Aorta (tissue), 5 donors: ENCODE measurements at regions not wholly inside any gene's neighbourhood (a gene's known extent, or its start where the extent isn't known, plus 50 kb on each side); places are given as distances from the start of the nearest gene placed in this dataset.
"Not testable (repeated sequence)": the region's sequence is repeated elsewhere in the genome, so short reads cannot be mapped to it uniquely, and the experiment has no call there.

Experiments used
- ATAC-seq: fragments of 200-7000 bp; cut with Tn5 transposase; one replicate; pipeline ENCODE4 v1.9.1; 2022; ENCODE audit warnings: moderate library complexity; ENCODE audit not compliant: low FRiP score
- DNase-seq, 2 donors: peaks; one replicate each; pipeline ENCODE4 v3.0.0-alpha.2; 2020
- H3K27ac ChIP-seq, 2 donors: one replicate each; pipeline ENCODE4 v1.5.1; 2013; ENCODE audit warnings: low read length in 2 of 2, mild to moderate bottlenecking in 2 of 2, moderate library complexity in 2 of 2, control low read depth in 1 of 2, inconsistent platforms in 1 of 2, low read depth in 1 of 2
- H3K27me3 ChIP-seq, 2 donors: one replicate each; pipeline ENCODE4 v1.6.1; 2013; ENCODE audit warnings: control low read depth in 1 of 2, low read length in 1 of 2, mild to moderate bottlenecking in 1 of 2, moderate library complexity in 1 of 2; ENCODE audit not compliant: insufficient read depth in 2 of 2, control insufficient read depth in 1 of 2
- H3K36me3 ChIP-seq, 2 donors: one replicate each; pipeline ENCODE4 v1.6.1; 2013; ENCODE audit warnings: control low read depth in 1 of 2, low read length in 1 of 2, mild to moderate bottlenecking in 1 of 2; ENCODE audit not compliant: insufficient read depth in 2 of 2, control insufficient read depth in 1 of 2
- H3K4me1 ChIP-seq, 2 donors: one replicate each; pipeline ENCODE4 v1.6.1; 2013; ENCODE audit warnings: low read length in 2 of 2, control low read depth in 1 of 2, mild to moderate bottlenecking in 1 of 2, moderate library complexity in 1 of 2; ENCODE audit not compliant: insufficient read depth in 2 of 2, control insufficient read depth in 1 of 2
- H3K4me3 ChIP-seq, 2 donors: one replicate each; pipeline ENCODE4 v1.5.1; 2013; ENCODE audit warnings: low read length in 2 of 2, control low read depth in 1 of 2, mild to moderate bottlenecking in 1 of 2
- H3K9me3 ChIP-seq: one replicate; pipeline ENCODE4 v1.6.1; 2013; ENCODE audit warnings: mild to moderate bottlenecking, low read length; ENCODE audit not compliant: control insufficient read depth
- WGBS, 2 donors: extraction: QIAGEN DNeasy Blood & Tissue Kit; methylation state at CpG; one replicate each; pipeline ENCODE4 v1.1.7; 2013; 5-methylcytosine and 5-hydroxymethylcytosine counted together
- intact Hi-C, 2 donors: fragments of 100-400 bp; cut with DNase I; formaldehyde crosslinking; loops; one replicate each; pipeline versions ENCODE4 v1.14.2 to v1.15.0; 2022
- donor health status: healthy with polysubstance abuse.
- donor health status: Bipolar disorder and iron deficiency.
- donor health status: DM: no; HTN: no; CAD: no.
- donor health status: DM: no; HTN: no; CAD: no.
- donor health status: DM: yes; HTN: yes; CAD: no.

DNA sequence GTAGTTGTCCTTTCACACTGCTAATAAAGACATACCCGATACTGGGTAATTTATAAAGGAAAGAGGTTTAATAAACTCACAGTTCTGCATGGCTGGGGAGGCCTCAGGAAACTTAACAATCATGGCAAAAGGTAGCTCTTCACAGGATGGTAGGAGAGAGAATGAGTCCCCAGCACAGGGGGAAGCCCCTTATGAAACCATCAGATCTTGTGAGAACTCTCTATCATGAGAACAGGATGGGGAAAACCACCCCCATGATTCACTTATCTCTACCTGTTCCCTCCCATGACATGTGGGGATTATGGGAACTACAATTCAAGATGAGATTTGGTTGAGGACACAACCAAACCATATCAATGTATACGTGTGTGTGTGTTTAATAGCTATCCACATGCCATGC is 983.1 kb downstream of the C4orf33 start:
- H3K4me1 ChIP-seq, intact Hi-C loops, H3K27ac ChIP-seq, H3K4me3 ChIP-seq, ATAC-seq, H3K36me3 ChIP-seq, H3K27me3 ChIP-seq, DNase-seq, H3K9me3 ChIP-seq: not testable (repeated sequence)
- 81 to 86% methylated on average over 2 of the region's 2 CpGs for WGBS, 2 donors

DNA sequence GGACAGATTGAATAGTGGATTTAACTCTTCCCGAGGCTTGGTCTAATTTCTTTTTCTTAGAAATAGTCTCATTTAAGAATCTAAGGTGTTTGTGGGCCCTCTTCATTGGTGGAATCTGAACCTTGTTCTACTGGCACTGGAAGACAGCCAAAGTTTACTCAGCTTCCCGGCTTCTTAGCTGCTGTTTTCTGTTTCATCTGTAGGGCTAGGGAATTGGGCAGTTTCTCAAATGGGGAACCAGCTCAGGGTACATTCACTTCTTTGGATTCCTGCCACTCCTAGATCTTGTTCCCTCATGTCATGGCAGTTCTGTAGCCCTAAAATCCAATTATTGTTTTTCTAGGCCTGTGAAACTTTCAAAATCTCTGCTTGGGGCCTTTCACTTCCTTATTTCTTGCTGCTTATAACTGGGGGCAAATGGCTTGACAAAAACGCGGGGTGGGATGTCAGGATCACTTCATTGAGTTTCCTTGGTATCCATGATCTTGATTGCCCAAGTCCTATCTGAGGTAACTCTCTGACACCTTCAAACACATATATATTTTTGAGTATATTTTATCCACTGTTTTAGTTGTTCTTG is 985.0 kb downstream of the C4orf33 start:
- H3K4me3 ChIP-seq = no peak overlapping the region
- ATAC-seq = no peak
- no peaks in the 10 kb centered on the region for H3K36me3 ChIP-seq
- intact Hi-C loops = no loop called here
- DNase-seq = no peak
- no peaks in the 10 kb centered on the region for H3K4me1 ChIP-seq
- H3K9me3 ChIP-seq = no peaks in the 10 kb centered on the region
- H3K27me3 ChIP-seq = no peaks in the 10 kb centered on the region
- H3K27ac ChIP-seq = no peak overlapping the region
- WGBS, 2 donors = 63 to 70% methylated on average over 4 of the region's 4 CpGs

- Histone ChIP-seq H3K9me3 (peaks cover 2% of the 10 kb centered on the region), H3K4me1 (no peaks in the 10 kb centered on the region), H3K4me3 (no peak overlapping the region), H3K27me3 (no peaks in the 10 kb centered on the region), H3K27ac (no peak overlapping the region), H3K36me3 (no peaks in the 10 kb centered on the region)
- ATAC-seq (no peak), DNase-seq (peak in 1 of 2 donors; percentile 34)
- intact Hi-C loops = no loop called here
- 95 to 97% methylated on average over 22 of the region's 22 CpGs for whole genome bisulfite sequencing, 2 donors
Observed at GRCh38 chr4:130090427-130090826, 994.5 kb downstream of the C4orf33 start.

- no peaks in the 10 kb centered on the region for H3K36me3 ChIP-seq
- no peak for ATAC-seq
- 22 to 35% methylated on average over 8 of the region's 8 CpGs for WGBS, 2 donors
- no peaks in the 10 kb centered on the region for H3K4me1 ChIP-seq
- no peak overlapping the region for H3K4me3 ChIP-seq
- H3K27me3 ChIP-seq = no peaks in the 10 kb centered on the region
- intact Hi-C loops = no loop called here
- DNase-seq = no peak
- no peaks in the 10 kb centered on the region for H3K9me3 ChIP-seq
- H3K27ac ChIP-seq = no peak overlapping the region
Observed at GRCh38 chr4:130092187-130093015, 996.4 kb downstream of the C4orf33 start.

GRCh38 chr4:130099105-130099504 is 1003.2 kb downstream of the C4orf33 start:
- DNase-seq (no peak), ATAC-seq (no peak)
- no peak overlapping the region for H3K27ac ChIP-seq
- H3K4me3 ChIP-seq = no peak overlapping the region
- H3K27me3 ChIP-seq = no peaks in the 10 kb centered on the region
- no peaks in the 10 kb centered on the region for H3K4me1 ChIP-seq
- intact Hi-C loops = no loop called here
- WGBS, 2 donors = 3 to 4% methylated on average over 1 of the region's 1 CpG
- no peaks in the 10 kb centered on the region for H3K36me3 ChIP-seq
- H3K9me3 ChIP-seq = no peaks in the 10 kb centered on the region

DNA sequence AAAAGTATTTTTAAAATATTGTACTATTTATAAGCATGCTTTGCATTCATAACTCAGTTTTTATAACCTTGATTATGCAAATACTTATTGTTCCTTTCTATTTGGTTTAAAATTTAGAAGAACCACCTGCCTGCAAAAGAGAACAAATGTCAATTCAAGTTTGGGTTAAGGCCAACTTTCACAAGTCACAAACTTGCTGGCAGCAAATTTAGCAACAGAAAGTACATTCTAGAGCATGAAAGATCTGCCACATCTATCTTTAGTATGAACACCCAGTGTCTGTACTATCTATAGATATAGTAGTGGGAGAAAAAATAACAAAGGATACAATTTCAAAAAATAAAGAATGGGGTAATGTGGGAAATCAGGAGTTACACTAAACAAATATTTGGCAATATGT is 1014.2 kb downstream of the C4orf33 start:
- Histone ChIP-seq H3K36me3 (no peaks in the 10 kb centered on the region), H3K27me3 (no peaks in the 10 kb centered on the region), H3K9me3 (no peaks in the 10 kb centered on the region), H3K4me1 (no peaks in the 10 kb centered on the region), H3K27ac (no peak overlapping the region), H3K4me3 (no peak overlapping the region)
- no peak for DNase-seq
- intact Hi-C loops = no loop called here
- no peak for ATAC-seq

DNA sequence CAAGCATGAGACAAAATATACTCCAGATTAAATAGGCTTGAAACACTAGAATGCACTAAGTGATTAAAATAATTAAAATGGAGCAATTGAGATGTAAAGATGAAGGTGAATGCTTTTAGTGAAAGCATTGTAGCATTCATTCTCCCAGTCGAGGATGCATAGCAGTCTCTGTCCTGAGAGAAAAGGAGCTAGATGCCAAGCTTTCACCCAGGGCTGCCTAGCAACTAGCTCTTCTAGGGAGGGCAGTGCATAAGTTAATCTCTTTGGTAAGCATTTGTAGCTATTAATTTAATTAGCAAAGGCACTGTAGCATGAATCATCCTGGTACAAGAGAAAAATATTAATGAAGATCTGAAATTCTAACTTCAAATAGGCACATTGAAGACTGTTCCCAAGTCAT is 1014.8 kb downstream of the C4orf33 start:
- Histone ChIP-seq H3K27me3 (no peaks in the 10 kb centered on the region), H3K27ac (no peak overlapping the region), H3K9me3 (no peaks in the 10 kb centered on the region), H3K4me1 (no peaks in the 10 kb centered on the region), H3K4me3 (no peak overlapping the region), H3K36me3 (no peaks in the 10 kb centered on the region)
- DNase-seq (no peak), ATAC-seq (no peak)
- intact Hi-C loops = no loop called here
- WGBS, 2 donors = 24 to 32% methylated on average over 1 of the region's 1 CpG

DNA sequence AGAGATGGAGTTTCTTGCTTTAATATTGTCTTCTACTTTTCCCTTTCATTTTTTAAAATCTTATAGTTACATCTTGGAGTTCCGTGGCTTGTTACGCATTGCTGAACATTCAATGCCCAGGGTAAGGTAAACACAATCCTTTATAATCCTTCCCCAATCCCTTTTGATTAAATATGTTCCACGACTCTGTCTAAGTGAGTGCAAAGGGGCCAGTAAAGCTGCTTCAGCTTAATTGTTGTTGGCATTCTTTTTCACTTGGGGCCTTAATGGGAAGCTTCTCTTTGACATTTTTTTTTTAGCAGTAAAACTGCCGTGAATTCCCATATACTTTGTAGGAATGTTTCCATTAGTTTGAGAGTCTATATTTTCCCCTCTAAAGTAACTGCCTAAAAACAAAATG is 1028.1 kb downstream of the C4orf33 start:
- WGBS, 2 donors = 38 to 46% methylated on average over 4 of the region's 4 CpGs
- no peak for DNase-seq
- H3K27me3 ChIP-seq = no peaks in the 10 kb centered on the region
- H3K27ac ChIP-seq = no peak overlapping the region
- H3K4me3 ChIP-seq = no peak overlapping the region
- intact Hi-C loops = no loop called here
- H3K36me3 ChIP-seq = no peaks in the 10 kb centered on the region
- no peaks in the 10 kb centered on the region for H3K9me3 ChIP-seq
- H3K4me1 ChIP-seq = no peaks in the 10 kb centered on the region
- ATAC-seq = no peak

DNA sequence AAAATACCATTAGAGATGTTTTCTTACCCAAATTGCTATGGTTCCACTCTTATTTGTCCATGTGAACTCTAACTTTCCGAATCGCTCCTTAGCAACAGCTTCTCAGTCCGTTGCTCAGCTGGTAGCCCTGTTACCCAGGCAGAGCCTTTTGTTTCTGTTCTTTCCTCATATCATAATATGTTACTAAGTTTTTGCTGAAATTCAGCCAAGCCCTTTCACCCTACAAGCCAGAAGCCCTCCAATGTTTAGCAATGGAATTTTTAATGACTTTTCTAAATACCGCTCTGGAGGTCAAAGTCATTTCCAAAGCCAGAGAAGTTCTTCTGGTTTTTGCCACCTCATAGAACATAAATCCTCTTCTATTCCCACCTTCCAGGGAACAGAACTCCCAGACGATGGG is 1029.5 kb downstream of the C4orf33 start:
- H3K4me1 ChIP-seq = no peaks in the 10 kb centered on the region
- no peak overlapping the region for H3K27ac ChIP-seq
- no peaks in the 10 kb centered on the region for H3K27me3 ChIP-seq
- intact Hi-C loops = no loop called here
- no peak for DNase-seq
- H3K36me3 ChIP-seq = no peaks in the 10 kb centered on the region
- no peak overlapping the region for H3K4me3 ChIP-seq
- 47 to 49% methylated on average over 5 of the region's 5 CpGs for WGBS, 2 donors
- H3K9me3 ChIP-seq = no peaks in the 10 kb centered on the region
- peak; percentile 56 for ATAC-seq
